ENCODE measurements at regions not wholly inside any gene's neighbourhood (a gene's known extent, or its start where the extent isn't known, plus 50 kb on each side); places are given as distances from the start of the nearest gene placed in this dataset.
"Not testable (repeated sequence)": the region's sequence is repeated elsewhere in the genome, so short reads cannot be mapped to it uniquely, and the experiment has no call there.

GRCh38 chr14:30322819-30323218 lies 236.1 kb upstream of the G2E3 start:
- DNase-seq, result no peak

- no peak for DNase-seq
These were observed 228.9 kb upstream of the G2E3 start for GRCh38 chr14:30330033-30330432.

DNA sequence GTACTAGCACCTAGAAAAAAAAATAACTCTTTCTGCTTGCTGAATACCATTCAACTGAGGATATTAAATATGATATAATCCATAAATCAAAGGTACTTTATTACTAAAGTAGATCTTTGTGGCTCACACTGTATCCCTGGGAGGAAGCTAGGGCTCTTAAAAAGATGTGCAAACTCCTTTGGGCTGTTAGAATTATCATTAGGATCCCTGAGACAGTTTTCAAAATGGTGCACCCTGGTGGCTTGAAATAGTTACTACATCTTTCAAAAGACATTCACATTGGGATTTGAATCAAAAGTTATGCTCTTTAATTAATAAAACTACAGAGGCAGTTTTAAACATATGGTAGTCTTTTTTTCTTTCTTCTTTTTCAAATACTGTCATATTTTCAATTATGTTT lies 228.5 kb upstream of the G2E3 start:
- no peak for DNase-seq

DNA sequence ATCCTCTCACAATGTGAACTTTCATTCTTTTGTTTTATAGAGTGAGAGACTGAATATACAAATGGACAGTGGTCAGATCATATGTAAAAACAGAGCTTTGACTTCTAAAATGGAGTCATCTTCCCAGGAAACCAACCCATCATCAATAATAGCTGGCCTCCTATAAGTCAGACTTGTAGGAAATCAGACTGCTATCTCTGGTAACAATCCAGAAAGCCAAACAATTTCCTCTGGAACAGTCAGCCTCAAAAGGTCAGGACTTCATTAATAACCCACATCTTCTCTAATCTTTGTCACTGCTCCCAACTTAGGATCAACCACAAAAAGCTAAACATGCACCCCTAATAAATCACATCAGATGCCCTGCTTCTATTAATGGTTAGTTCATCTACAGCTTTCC lies 227.9 kb upstream of the G2E3 start:
- DNase-seq, result no peak

GRCh38 chr14:30332374-30332773 lies 226.6 kb upstream of the G2E3 start:
- DNase-seq, result no peak

DNA sequence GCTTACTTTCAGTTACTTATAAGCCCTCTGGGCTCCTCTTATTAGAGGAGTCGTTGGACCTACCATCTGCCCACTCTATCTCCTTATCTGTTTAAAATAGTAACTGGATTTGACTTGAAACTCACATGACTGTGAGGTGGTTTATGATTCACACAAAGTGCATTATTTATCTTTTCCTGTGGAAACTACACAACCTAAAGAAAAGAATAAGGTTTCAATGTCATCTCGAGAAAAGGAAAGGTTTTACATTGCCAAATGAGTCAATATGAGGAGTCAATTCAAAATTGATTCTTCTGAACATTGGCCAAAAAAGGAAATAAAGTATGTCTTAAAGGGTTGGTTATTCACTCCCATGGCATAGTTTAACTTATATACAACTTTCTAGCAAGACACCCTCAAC lies 225.0 kb upstream of the G2E3 start:
- no peak for DNase-seq

GRCh38 chr14:30337456-30337855 lies 221.5 kb upstream of the G2E3 start:
- DNase-seq, result no peak

DNA sequence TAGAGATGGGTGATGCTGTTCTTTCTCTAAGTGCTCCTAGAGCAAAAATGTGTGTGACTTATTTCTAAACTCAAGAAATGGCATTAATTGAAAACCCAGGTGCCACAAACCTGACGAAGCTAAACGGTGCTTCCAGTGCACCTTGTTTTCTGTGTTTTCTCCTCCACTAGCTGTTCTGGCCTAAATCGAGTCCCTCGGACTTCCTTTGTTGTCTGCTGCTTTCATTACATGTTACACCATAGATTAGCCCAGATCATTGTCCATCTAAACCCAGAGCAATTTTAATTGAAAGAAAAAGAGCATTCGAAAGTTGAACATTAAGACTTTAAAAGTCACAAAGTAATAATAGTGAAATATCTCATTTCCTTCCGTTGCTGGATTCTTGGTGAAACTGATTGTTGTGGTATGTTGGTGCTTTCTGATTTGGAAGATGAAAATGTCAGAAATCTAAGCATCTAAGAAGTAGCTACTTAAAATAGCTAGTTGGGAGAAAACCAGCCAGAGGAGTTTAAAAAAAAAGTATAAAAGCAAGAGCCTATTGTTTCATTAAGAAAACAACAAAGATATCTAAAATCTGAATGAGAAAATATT lies 219.6 kb upstream of the G2E3 start:
- DNase-seq, result no peak

GRCh38 chr14:30340495-30340894 lies 218.5 kb upstream of the G2E3 start:
- DNase-seq, result no peak

DNA sequence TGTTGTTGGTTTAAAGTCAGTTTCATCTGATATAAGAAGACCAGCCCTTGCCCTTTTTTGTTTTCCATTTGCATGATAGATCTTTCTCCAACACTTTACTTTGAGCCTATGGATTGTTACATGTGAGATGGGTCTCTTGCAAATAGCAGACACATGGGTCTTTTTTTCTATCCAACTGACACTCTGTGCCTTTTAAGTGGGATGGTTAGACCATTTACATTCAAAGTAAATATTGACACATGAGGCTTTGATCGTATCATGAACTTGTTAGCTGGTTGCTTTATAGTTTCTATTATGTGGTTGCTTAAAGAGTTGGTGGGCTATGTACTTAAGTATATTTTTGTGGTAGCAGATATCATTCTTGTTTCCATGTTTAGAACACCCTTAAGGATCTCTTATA lies 213.4 kb upstream of the G2E3 start:
- no peak for DNase-seq

GRCh38 chr14:30348445-30348844 lies 210.5 kb upstream of the G2E3 start:
- no peak for DNase-seq

GRCh38 chr14:30349520-30349919 lies 209.4 kb upstream of the G2E3 start:
- no peak for DNase-seq

DNA sequence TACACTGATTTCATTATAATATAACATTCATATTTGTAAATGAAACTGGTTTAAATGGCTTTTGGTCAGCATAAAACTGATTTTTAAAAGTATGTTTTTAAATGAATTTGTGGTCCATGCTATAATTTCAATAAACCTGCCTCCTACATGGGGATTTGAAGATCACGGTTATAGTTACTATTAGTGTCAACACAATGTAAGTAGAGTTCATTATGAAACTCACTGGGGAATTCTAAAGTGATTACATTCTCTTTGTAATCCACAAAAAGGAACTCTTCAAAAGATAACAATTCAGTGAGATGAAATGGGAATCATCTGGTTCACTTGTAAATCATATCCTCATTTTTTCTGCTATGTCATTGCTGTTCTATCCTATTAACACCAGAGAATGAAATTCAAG lies 204.5 kb upstream of the G2E3 start:
- no peak for DNase-seq

DNA sequence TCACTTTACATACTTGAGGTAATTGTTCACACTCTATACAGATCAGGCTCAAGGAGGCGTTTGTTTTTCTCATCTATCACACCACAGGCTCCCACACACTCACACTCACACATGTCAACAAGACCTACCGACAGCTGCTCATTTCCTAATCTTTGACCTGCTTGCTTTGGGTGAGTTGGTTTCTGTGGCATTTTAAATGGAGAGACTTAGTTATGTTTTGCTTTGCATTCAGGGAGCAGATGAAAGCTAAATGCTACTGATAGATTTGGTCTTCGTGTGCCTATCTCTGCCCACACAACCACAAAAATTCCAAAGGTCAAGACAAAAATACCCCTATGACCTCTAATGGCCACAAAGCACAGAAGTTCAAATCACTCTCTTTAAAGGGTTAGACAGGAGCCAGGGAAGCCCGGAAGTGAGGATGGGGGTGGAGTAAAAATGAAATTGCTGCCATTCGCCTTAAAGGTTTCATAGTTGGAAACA lies 203.5 kb upstream of the G2E3 start:
- DNase-seq, result no peak

DNA sequence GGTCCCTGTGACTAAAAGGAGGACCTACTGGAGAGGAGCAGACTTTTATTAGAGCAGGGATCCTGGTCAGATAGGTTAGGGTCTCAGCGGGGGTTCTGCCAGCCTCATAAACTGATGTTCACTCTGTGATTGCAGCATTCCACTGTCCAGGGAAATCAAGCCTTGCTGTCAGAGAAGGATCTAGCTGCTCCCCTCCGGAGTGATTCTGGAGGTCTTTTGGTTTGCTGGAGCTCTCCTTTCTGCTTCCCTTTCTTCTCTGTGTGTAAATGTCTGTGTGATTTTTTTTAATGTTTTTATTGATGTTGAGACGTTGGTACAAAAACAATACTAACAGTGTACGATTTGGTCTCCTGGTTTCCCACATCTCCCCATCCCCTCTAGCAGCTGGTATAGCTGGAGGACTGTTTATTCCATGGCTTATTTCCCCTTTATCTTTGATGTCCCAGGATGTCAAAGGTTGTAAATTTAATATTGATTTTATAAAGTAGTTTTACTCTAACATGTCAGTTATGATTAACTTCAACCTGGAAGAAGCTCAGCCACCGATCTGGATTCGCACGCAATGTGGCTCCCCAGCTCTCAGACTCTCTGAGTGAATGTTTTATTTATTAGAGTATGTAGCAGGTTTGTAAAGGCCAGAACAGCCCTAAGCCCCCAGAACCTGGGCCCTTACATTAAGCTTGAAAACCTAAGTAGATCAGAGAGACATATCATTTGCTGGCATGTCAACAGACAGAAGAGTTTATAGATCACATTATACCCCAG lies 202.3 kb upstream of the G2E3 start:
- no peak for DNase-seq

- no peak for DNase-seq
These were observed 201.2 kb upstream of the G2E3 start for GRCh38 chr14:30357791-30358190.

- DNase-seq, result no peak
These were observed 196.4 kb upstream of the G2E3 start for GRCh38 chr14:30362369-30363218.

GRCh38 chr14:30363219-30363880 lies 195.6 kb upstream of the G2E3 start:
- not testable (repeated sequence) for DNase-seq

DNA sequence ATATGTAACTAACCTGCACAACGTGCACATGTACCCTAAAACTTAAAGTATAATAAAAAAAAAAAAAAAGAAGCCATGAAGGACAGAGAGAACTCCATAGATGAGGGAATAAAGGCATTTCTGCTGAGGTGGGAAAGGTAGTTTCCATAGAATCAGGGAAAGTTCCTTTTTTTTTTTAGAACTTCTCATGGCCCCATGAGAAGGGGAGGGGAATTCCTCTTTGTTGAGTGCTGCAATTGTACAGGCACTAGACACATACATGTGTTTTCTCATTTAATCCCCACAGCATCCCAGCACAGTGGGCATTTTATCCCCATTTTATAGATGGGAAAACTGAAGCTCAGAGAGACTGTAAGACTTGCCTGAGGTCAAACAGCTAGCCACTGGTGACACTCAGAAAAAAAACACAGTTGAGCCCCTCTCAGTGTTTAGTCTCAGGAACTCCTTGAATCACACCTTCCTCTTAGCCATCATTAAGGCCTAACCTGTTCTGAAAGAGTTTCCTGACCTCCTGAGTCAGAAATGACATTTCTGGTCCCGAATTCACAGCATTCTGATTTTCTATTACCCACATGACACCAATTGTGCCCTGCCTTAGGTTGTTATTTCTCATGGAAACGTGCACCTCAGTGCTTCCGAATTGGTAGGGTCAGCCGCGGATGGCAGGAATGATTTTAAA lies 189.3 kb upstream of the G2E3 start:
- DNase-seq, result no peak

DNA sequence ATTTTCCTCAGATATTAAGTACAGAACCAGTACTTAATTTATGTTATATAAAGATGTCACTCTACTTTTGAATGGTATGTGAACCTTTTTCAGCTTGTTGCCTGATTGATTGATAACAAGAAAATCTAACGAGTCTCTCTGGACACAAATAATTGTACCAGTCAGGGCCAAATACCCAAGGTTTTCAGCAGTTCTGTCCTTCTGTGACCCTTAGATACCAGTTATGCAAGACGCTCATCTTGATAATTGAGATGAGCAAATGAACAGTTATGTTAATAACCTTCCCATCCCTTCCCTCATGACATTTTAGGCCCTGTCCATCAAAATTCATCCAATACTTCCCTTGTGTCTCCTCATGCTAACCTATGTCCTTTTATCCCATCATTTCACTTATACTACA lies 185.9 kb upstream of the G2E3 start:
- no peak for DNase-seq

DNA sequence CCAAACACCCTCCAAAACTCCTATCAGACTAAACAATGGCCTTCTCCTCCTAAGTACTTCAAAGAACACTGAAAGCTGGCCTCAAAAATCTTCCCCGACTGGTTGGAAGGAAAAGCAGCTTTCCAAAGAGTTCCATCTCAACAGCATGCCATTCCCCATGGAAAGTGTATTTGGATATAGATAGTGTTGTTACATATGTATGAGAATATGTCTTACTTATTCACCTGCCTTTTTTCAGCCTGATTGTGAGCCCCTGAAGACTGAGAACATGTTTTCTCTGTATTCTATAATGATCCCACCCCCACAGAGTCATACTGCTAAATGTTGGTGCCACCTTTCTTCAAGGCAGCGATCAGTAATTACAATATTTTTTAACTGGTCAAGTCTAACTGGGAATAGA lies 185.4 kb upstream of the G2E3 start:
- no peak for DNase-seq

GRCh38 chr14:30375296-30375892 lies 183.6 kb upstream of the G2E3 start:
- DNase-seq, result no peak
